Breast epithelium (tissue), 4 donors: ENCODE measurements at regions not wholly inside any gene's neighbourhood (a gene's known extent, or its start where the extent isn't known, plus 50 kb on each side); places are given as distances from the start of the nearest gene placed in this dataset.

Experiments
- DNase-seq, 2 donors: peaks; one replicate each; pipeline ENCODE4 v3.0.0-alpha.2; 2019; ENCODE audit warnings: low spot score in 2 of 2
- H3K27ac ChIP-seq, 2 donors: fragments of 200-600 bp; sonication (generic) in 1 of 2; one replicate each; pipeline ENCODE4 v1.5.1; 2016 to 2019; ENCODE audit warnings: mild to moderate bottlenecking in 1 of 2
- H3K27me3 ChIP-seq, 2 donors: fragments of 200-600 bp; sonication (generic) in 1 of 2; one replicate each; pipeline versions ENCODE4 v1.5.1 to v1.6.0; 2017 to 2019; ENCODE audit warnings: control low read depth in 1 of 2, mild to moderate bottlenecking in 1 of 2
- H3K36me3 ChIP-seq: fragments of 200-600 bp; one replicate; pipeline ENCODE4 v1.5.1; 2019
- H3K4me1 ChIP-seq, 2 donors: fragments of 200-600 bp; sonication (generic); one replicate each; pipeline ENCODE4 v1.5.1; 2016 to 2019; ENCODE audit warnings: control low read depth in 1 of 2
- H3K4me3 ChIP-seq, 3 donors: fragments of 200-600 bp; sonication (generic); 1 replicate in 2 of 3; 2 replicates in 1 of 3; pipeline ENCODE4 v1.5.1; 2016 to 2019; ENCODE audit warnings: mild to moderate bottlenecking in 3 of 3, moderate library complexity in 2 of 3
- H3K9me3 ChIP-seq, 2 donors: fragments of 200-600 bp; sonication (generic) in 1 of 2; one replicate each; pipeline ENCODE4 v1.5.1; 2016 to 2019; ENCODE audit warnings: control low read depth in 1 of 2
- CTCF ChIP-seq, 3 donors: fragments of 450-650 bp; IDR thresholded peaks; one replicate each; pipeline ENCODE4 v1.5.1; 2016 to 2017; ENCODE audit warnings: antibody characterized with exemption in 3 of 3, mild to moderate bottlenecking in 3 of 3, moderate library complexity in 3 of 3
- POLR2A ChIP-seq: fragments of 450-650 bp; IDR thresholded peaks from one replicate; pipeline ENCODE4 v1.6.1; 2016; ENCODE audit warnings: antibody characterized with exemption, mild to moderate bottlenecking, moderate library complexity
- POLR2AphosphoS5 ChIP-seq, 3 donors: sonication (generic); formaldehyde crosslinking; IDR thresholded peaks; one replicate each; pipeline ENCODE4 v1.6.1; 2017; ENCODE audit warnings: antibody characterized with exemption in 3 of 3
- intact Hi-C: fragments of 100-400 bp; cut with DNase I; formaldehyde crosslinking; loops from one replicate; pipeline ENCODE4 v1.15.1; 2023; ENCODE audit warnings: low total_unique reads

GRCh38 chr3:104596551-104596950 is 770.2 kb upstream of the ALCAM start:
- no peaks in the 10 kb centered on the region for H3K9me3 ChIP-seq
- H3K27ac ChIP-seq, result no peak overlapping the region
- no peaks in the 10 kb centered on the region for H3K4me1 ChIP-seq
- no peak overlapping the region for H3K4me3 ChIP-seq
- no peaks in the 10 kb centered on the region for H3K36me3 ChIP-seq
- TF ChIP-seq CTCF (IDR thresholded peaks at IDR 0.05) (peak in 2 of 3 donors; percentile 48 to 49), POLR2AphosphoS5 (IDR thresholded peaks at IDR 0.05) (no peak)
- no peak for DNase-seq
- intact Hi-C loops, result no loop called here
- no peaks in the 10 kb centered on the region for H3K27me3 ChIP-seq

GRCh38 chr3:104598848-104599511 is 767.7 kb upstream of the ALCAM start:
- TF ChIP-seq CTCF (IDR thresholded peaks at IDR 0.05) (no peak), POLR2A (no peak), POLR2AphosphoS5 (IDR thresholded peaks at IDR 0.05) (no peak)
- Histone ChIP-seq H3K27ac (no peak overlapping the region), H3K9me3 (no peaks in the 10 kb centered on the region), H3K4me3 (peak overlapping the region in 1 of 3 donors; percentile 7), H3K4me1 (no peaks in the 10 kb centered on the region), H3K27me3 (no peaks in the 10 kb centered on the region), H3K36me3 (no peaks in the 10 kb centered on the region)
- intact Hi-C loops, result no loop called here
- no peak for DNase-seq

- no peak overlapping the region for H3K27ac ChIP-seq
- intact Hi-C loops, result no loop called here
- no peaks in the 10 kb centered on the region for H3K4me1 ChIP-seq
- no peaks in the 10 kb centered on the region for H3K9me3 ChIP-seq
- TF ChIP-seq POLR2A (no peak), CTCF (IDR thresholded peaks at IDR 0.05) (peak in 1 of 3 donors; percentile 25)
- no peak for DNase-seq
- H3K36me3 ChIP-seq, result no peaks in the 10 kb centered on the region
- no peaks in the 10 kb centered on the region for H3K27me3 ChIP-seq
- no peak overlapping the region for H3K4me3 ChIP-seq
Observed at GRCh38 chr3:104604326-104605010, 762.2 kb upstream of the ALCAM start.

GRCh38 chr3:104606812-104607211 is 759.9 kb upstream of the ALCAM start:
- no peak overlapping the region for H3K4me3 ChIP-seq
- intact Hi-C loops, result no loop called here
- TF ChIP-seq CTCF (IDR thresholded peaks at IDR 0.05), result no peak
- no peak for TF ChIP-seq POLR2AphosphoS5 (IDR thresholded peaks at IDR 0.05)

More at GRCh38 chr3:104606812-104607211, 759.9 kb upstream of the ALCAM start:
- DNase-seq, result no peak
- Histone ChIP-seq H3K27ac (no peak overlapping the region), H3K4me1 (no peaks in the 10 kb centered on the region), H3K9me3 (no peaks in the 10 kb centered on the region), H3K36me3 (no peaks in the 10 kb centered on the region), H3K27me3 (no peaks in the 10 kb centered on the region)
